Heart right ventricle (tissue), 16 donors: ENCODE measurements at regions not wholly inside any gene's neighbourhood (a gene's known extent, or its start where the extent isn't known, plus 50 kb on each side); places are given as distances from the start of the nearest gene placed in this dataset.
"Not testable (repeated sequence)": the region's sequence is repeated elsewhere in the genome, so short reads cannot be mapped to it uniquely, and the experiment has no call there.

ENCODE experiments used
- ATAC-seq, 8 donors: fragments of 200-7000 bp; cut with Tn5 transposase; one replicate each; pipeline ENCODE4 v1.9.1; 2020; ENCODE audit warnings: mild to moderate bottlenecking in 8 of 8, moderate library complexity in 8 of 8, moderate number of reproducible peaks in 1 of 8
- DNase-seq, 2 donors: peaks; one replicate each; pipeline ENCODE4 v3.0.0-alpha.2; 2020
- H3K27ac ChIP-seq, 10 donors: fragments of 200-600 bp; sonication (generic) in 2 of 10; one replicate each; pipeline versions ENCODE4 v1.5.0 to v1.8.0; 2020 to 2022; ENCODE audit warnings: mild to moderate bottlenecking in 3 of 10
- H3K27me3 ChIP-seq, 7 donors: fragments of 200-600 bp; one replicate each; pipeline ENCODE4 v1.8.0; 2021 to 2022; ENCODE audit warnings: mild to moderate bottlenecking in 2 of 7
- H3K36me3 ChIP-seq, 9 donors: fragments of 200-600 bp; sonication (generic) in 1 of 9; one replicate each; pipeline versions ENCODE4 v1.5.0 to v1.8.0; 2020 to 2022; ENCODE audit warnings: mild to moderate bottlenecking in 2 of 9
- H3K4me1 ChIP-seq, 9 donors: fragments of 200-600 bp; sonication (generic) in 1 of 9; one replicate each; pipeline versions ENCODE4 v1.5.0 to v1.8.0; 2020 to 2022; ENCODE audit warnings: mild to moderate bottlenecking in 4 of 9
- H3K4me3 ChIP-seq, 10 donors: fragments of 200-600 bp; sonication (generic) in 2 of 10; one replicate each; pipeline versions ENCODE4 v1.5.0 to v1.8.0; 2020 to 2022; ENCODE audit warnings: mild to moderate bottlenecking in 7 of 10, moderate library complexity in 2 of 10
- H3K9me3 ChIP-seq, 11 donors: fragments of 200-600 bp in 10 of 11; sonication (generic) in 2 of 11; one replicate each; pipeline versions ENCODE4 v1.5.0 to v1.8.0; 2013 to 2022; ENCODE audit warnings: mild to moderate bottlenecking in 2 of 11, control low read depth in 1 of 11, moderate library complexity in 1 of 11
- CTCF ChIP-seq, 9 donors: fragments of 200-600 bp; sonication (generic) in 2 of 9; IDR thresholded peaks; one replicate each; pipeline versions ENCODE4 v1.5.0 to v1.8.0; 2021 to 2022; ENCODE audit warnings: antibody characterized with exemption in 9 of 9, mild to moderate bottlenecking in 5 of 9, moderate library complexity in 1 of 9
- WGBS, 2 donors: extraction: QIAGEN DNeasy Blood & Tissue Kit; methylation state at CpG; one replicate each; pipeline ENCODE4 v1.1.7; 2013; ENCODE audit warnings: inconsistent platforms in 1 of 2; 5-methylcytosine and 5-hydroxymethylcytosine counted together
- intact Hi-C, 10 donors: fragments of 100-400 bp; cut with DNase I; formaldehyde crosslinking; loops; one replicate each; pipeline versions ENCODE4 v1.11.1 to v1.14.2; 2022
- donor health status: Arrhythmogenic right ventricular cardiomyopathy.
- donor health status: ischemic (EF 13 %, LVEDD 7.1; RV severe dilation, severe dysfunction).
- donor health status: healthy with polysubstance abuse.
- donor health status: DM: no; HTN: yes; CAD: no.
- donor health status: DM: no; HTN: no; CAD: no.
- donor health status: ischemic (EF 25% LVEDD 6.9; RV normal size, moderate dysfunction).
- donor health status: ischemic (EF 25% LVEDD 5.7; RV mildly dilated, moderate dysfunction).
- donor health status: healthy.
- donor health status: DM: yes; HTN: yes; CAD: no.
- donor health status: Ischemic cardiomyopathy.
- donor health status: ischemic (EF 35%, LVEDD 5.7; RV mildly dilated, moderate dysfunction).
- donor health status: nonischemic (EF 11% LVEDD 7.7; RV severe dilation, severe dysfunction).
- donor health status: DM: yes; HTN: yes; CAD: no.
- donor health status: PGD.
- donor health status: ischemic (EF 29% LVEDD 5.4; RV normal size, mild dysfunction).
- donor health status: nonischemic (EF 23%, LVEDD 6.1; RV moderate dilation, normal function).

GRCh38 chr17:63221939-63222338, 224.2 kb downstream of the CYB561 start:
- TF ChIP-seq CTCF (IDR thresholded peaks at IDR 0.05) = no peak
- intact Hi-C loops = no loop called here
- WGBS, 2 donors = 93 to 94% methylated on average over 1 of the region's 1 CpG
- Histone ChIP-seq H3K4me1 (no peaks in the 10 kb centered on the region), H3K4me3 (no peak overlapping the region), H3K27ac (no peak overlapping the region), H3K9me3 (peaks cover 0 to 6% (median 0%) of the 10 kb centered on the region in 11 donors), H3K27me3 (no peaks in the 10 kb centered on the region), H3K36me3 (no peaks in the 10 kb centered on the region)
- DNase-seq (no peak), ATAC-seq (no peak)

GRCh38 chr17:63222655-63223054, 223.5 kb downstream of the CYB561 start:
- TF ChIP-seq CTCF (IDR thresholded peaks at IDR 0.05) = no peak
- WGBS, 2 donors = 96 to 99% methylated on average over 1 of the region's 1 CpG
- H3K27ac ChIP-seq = no peak overlapping the region
- H3K4me1 ChIP-seq = no peaks in the 10 kb centered on the region
- ATAC-seq (no peak), DNase-seq (no peak)
- intact Hi-C loops = no loop called here
- H3K9me3 ChIP-seq = peaks cover 0 to 8% (median 0%) of the 10 kb centered on the region in 11 donors
- H3K27me3 ChIP-seq = no peaks in the 10 kb centered on the region
- no peaks in the 10 kb centered on the region for H3K36me3 ChIP-seq
- no peak overlapping the region for H3K4me3 ChIP-seq

GRCh38 chr17:63223212-63223911, 222.7 kb downstream of the CYB561 start:
- H3K4me1 ChIP-seq = no peaks in the 10 kb centered on the region
- DNase-seq = no peak
- H3K9me3 ChIP-seq = peaks cover 0 to 15% (median 0%) of the 10 kb centered on the region in 11 donors
- ATAC-seq = no peak
- H3K27ac ChIP-seq = no peak overlapping the region
- 93 to 95% methylated on average over 7 of the region's 7 CpGs for WGBS, 2 donors
- intact Hi-C loops = no loop called here
- no peaks in the 10 kb centered on the region for H3K36me3 ChIP-seq
- no peak for TF ChIP-seq CTCF (IDR thresholded peaks at IDR 0.05)
- no peak overlapping the region for H3K4me3 ChIP-seq
- no peaks in the 10 kb centered on the region for H3K27me3 ChIP-seq

- intact Hi-C loops = no loop called here
- no peak for ATAC-seq
Measured at GRCh38 chr17:63224644-63225043, 221.5 kb downstream of the CYB561 start.

GRCh38 chr17:63226720-63227119, 219.4 kb downstream of the CYB561 start:
- DNase-seq, H3K27me3 ChIP-seq, H3K36me3 ChIP-seq, ATAC-seq, intact Hi-C loops, H3K4me3 ChIP-seq, H3K4me1 ChIP-seq, H3K27ac ChIP-seq: not testable (repeated sequence)
- peaks cover 0 to 46% (median 19%) of the 10 kb centered on the region in 11 donors for H3K9me3 ChIP-seq

More at GRCh38 chr17:63224644-63225043, 221.5 kb downstream of the CYB561 start:
- Histone ChIP-seq H3K36me3 (no peaks in the 10 kb centered on the region), H3K27ac (no peak overlapping the region), H3K4me1 (no peaks in the 10 kb centered on the region), H3K9me3 (peaks cover 0 to 25% (median under 1%) of the 10 kb centered on the region in 11 donors), H3K27me3 (no peaks in the 10 kb centered on the region), H3K4me3 (no peak overlapping the region)
- no peak for DNase-seq
- TF ChIP-seq CTCF (IDR thresholded peaks at IDR 0.05) = no peak

- intact Hi-C loops = loop anchor here in 1 of 10 donors (10.0 kb wide), 1 partner anchor 334 kb away; no protein-coding TSS in a partner anchor
- H3K27ac ChIP-seq, H3K4me3 ChIP-seq, DNase-seq, H3K36me3 ChIP-seq, H3K27me3 ChIP-seq, ATAC-seq, H3K4me1 ChIP-seq: not testable (repeated sequence)
- 99% methylated on average over 2 of the region's 2 CpGs for WGBS, 2 donors
- H3K9me3 ChIP-seq = peaks cover 0 to 52% (median 21%) of the 10 kb centered on the region in 11 donors
Measured at GRCh38 chr17:63231015-63231620, 215.0 kb downstream of the CYB561 start.
